Right lung (tissue), 2 donors: ENCODE measurements at regions not wholly inside any gene's neighbourhood (a gene's known extent, or its start where the extent isn't known, plus 50 kb on each side); places are given as distances from the start of the nearest gene placed in this dataset.

Source experiments
- DNase-seq, 2 donors: peaks; one replicate each; pipeline ENCODE4 v3.0.0-alpha.2; 2013

GRCh38 chr2:34105006-34105767 is 506.1 kb upstream of the FAM98A start:
- no peak for DNase-seq

- no peak for DNase-seq
Observed at GRCh38 chr2:34104601-34105000, 505.5 kb upstream of the FAM98A start.

GRCh38 chr2:34103437-34103836 is 504.3 kb upstream of the FAM98A start:
- no peak for DNase-seq

- DNase-seq: no peak
Observed at GRCh38 chr2:34102339-34102738, 503.2 kb upstream of the FAM98A start.

GRCh38 chr2:34099377-34099776 is 500.3 kb upstream of the FAM98A start:
- DNase-seq: no peak

- no peak for DNase-seq
Observed at GRCh38 chr2:34098256-34098655, 499.2 kb upstream of the FAM98A start.

- DNase-seq: peak; percentile 51 to 72
Observed at GRCh38 chr2:34096562-34097171, 497.6 kb upstream of the FAM98A start.

- no peak for DNase-seq
Observed at GRCh38 chr2:34093790-34094189, 494.7 kb upstream of the FAM98A start.

GRCh38 chr2:34070196-34070595 is 471.1 kb upstream of the FAM98A start:
- no peak for DNase-seq

GRCh38 chr2:34069604-34070003 is 470.5 kb upstream of the FAM98A start:
- no peak for DNase-seq

GRCh38 chr2:34050413-34050812 is 451.3 kb upstream of the FAM98A start:
- no peak for DNase-seq

- peak in 1 of 2 donors; percentile 1 for DNase-seq
Observed at GRCh38 chr2:34045101-34045655, 446.1 kb upstream of the FAM98A start.

GRCh38 chr2:34037886-34038285 is 438.8 kb upstream of the FAM98A start:
- peak in 1 of 2 donors; percentile 17 for DNase-seq

- no peak for DNase-seq
Observed at GRCh38 chr2:34037157-34037556, 438.1 kb upstream of the FAM98A start.

GRCh38 chr2:34031097-34031496 is 432.0 kb upstream of the FAM98A start:
- DNase-seq: no peak

- no peak for DNase-seq
Observed at GRCh38 chr2:34030273-34030672, 431.2 kb upstream of the FAM98A start.

GRCh38 chr2:34029073-34029472 is 430.0 kb upstream of the FAM98A start:
- no peak for DNase-seq

GRCh38 chr2:34025196-34025595 is 426.1 kb upstream of the FAM98A start:
- no peak for DNase-seq

- DNase-seq: peak; percentile 48 to 59
Observed at GRCh38 chr2:34012715-34013302, 413.7 kb upstream of the FAM98A start.

GRCh38 chr2:34011684-34012083 is 412.6 kb upstream of the FAM98A start:
- DNase-seq: peak; percentile 19 to 33

GRCh38 chr2:34005901-34006300 is 406.8 kb upstream of the FAM98A start:
- no peak for DNase-seq

GRCh38 chr2:34004936-34005335 is 405.8 kb upstream of the FAM98A start:
- no peak for DNase-seq

- DNase-seq: no peak
Observed at GRCh38 chr2:34003795-34004194, 404.7 kb upstream of the FAM98A start.
